IPS DF 6.9 (cell line): ENCODE measurements at regions not wholly inside any gene's neighbourhood (a gene's known extent, or its start where the extent isn't known, plus 50 kb on each side); places are given as distances from the start of the nearest gene placed in this dataset.

Source experiments
- DNase-seq: peaks from one replicate; pipeline ENCODE4 v3.0.0-alpha.2; 2013; ENCODE audit warnings: low read depth, low spot score
- H3K27ac ChIP-seq: one replicate; pipeline ENCODE4 v1.5.1; 2013; ENCODE audit warnings: low read length, control low read depth
- H3K27me3 ChIP-seq: 2 replicates; pipeline ENCODE4 v1.6.1; 2013; ENCODE audit warnings: mild to moderate bottlenecking, low read length; ENCODE audit not compliant: control insufficient read depth, insufficient read depth
- H3K36me3 ChIP-seq: 2 replicates; pipeline ENCODE4 v1.6.1; 2013; ENCODE audit warnings: low read length; ENCODE audit not compliant: control insufficient read depth, insufficient read depth
- H3K4me1 ChIP-seq: 2 replicates; pipeline ENCODE4 v1.6.1; 2013; ENCODE audit warnings: low read length; ENCODE audit not compliant: control insufficient read depth, insufficient read depth
- H3K4me3 ChIP-seq: 2 replicates; pipeline ENCODE4 v1.5.1; 2013; ENCODE audit warnings: mild to moderate bottlenecking, low read length
- H3K9me3 ChIP-seq: 2 replicates; pipeline ENCODE4 v1.6.1; 2013; ENCODE audit warnings: low read length, inconsistent platforms; ENCODE audit not compliant: control insufficient read depth, insufficient read depth
- WGBS: extraction: QIAGEN DNeasy Blood & Tissue Kit; methylation state at CpG from one replicate; pipeline ENCODE4 v1.1.7; 2013; ENCODE audit warnings: mixed read lengths, missing lambda C conversion rate; ENCODE audit not compliant: insufficient read length, insufficient coverage; 5-methylcytosine and 5-hydroxymethylcytosine counted together

GRCh38 chr1:61004262-61005003 is 77.9 kb upstream of the NFIA start:
- no peak overlapping the region for H3K27ac ChIP-seq
- no peak for DNase-seq
- peaks cover 10% of the 10 kb centered on the region for H3K4me1 ChIP-seq
- H3K4me3 ChIP-seq: no peak overlapping the region
- no peaks in the 10 kb centered on the region for H3K27me3 ChIP-seq
- WGBS: no CpG with 5 or more reads among the region's 4 CpGs
- H3K9me3 ChIP-seq: no peaks in the 10 kb centered on the region
- H3K36me3 ChIP-seq: no peaks in the 10 kb centered on the region

DNA sequence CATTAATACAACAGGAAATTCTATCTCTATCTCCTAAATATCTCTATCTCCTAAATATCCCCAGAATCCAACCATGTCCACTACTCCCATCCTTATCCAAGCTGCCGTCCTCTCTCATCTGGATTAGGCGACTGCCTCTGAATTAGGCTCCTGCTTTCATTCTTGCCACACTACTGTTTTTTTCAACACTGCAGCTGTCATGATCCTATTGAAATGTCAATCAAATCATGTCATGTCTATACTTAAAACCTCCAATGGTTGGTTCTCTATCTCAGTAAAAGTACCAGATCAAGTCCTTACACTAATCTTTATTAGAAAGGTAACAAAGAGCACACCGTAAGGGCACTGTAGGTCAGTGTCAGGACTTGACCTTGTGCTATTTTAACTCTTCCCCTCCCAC is 82.0 kb upstream of the NFIA start:
- no peak for DNase-seq
- no peaks in the 10 kb centered on the region for H3K9me3 ChIP-seq
- peaks cover 5% of the 10 kb centered on the region for H3K4me1 ChIP-seq
- no peaks in the 10 kb centered on the region for H3K36me3 ChIP-seq
- no CpG with 5 or more reads among the region's 3 CpGs for WGBS
- no peak overlapping the region for H3K4me3 ChIP-seq
- H3K27me3 ChIP-seq: no peaks in the 10 kb centered on the region
- no peak overlapping the region for H3K27ac ChIP-seq

- H3K36me3 ChIP-seq: no peaks in the 10 kb centered on the region
- H3K4me3 ChIP-seq: no peak overlapping the region
- no peaks in the 10 kb centered on the region for H3K27me3 ChIP-seq
- WGBS: no CpG with 5 or more reads among the region's 5 CpGs
- H3K4me1 ChIP-seq: no peaks in the 10 kb centered on the region
- DNase-seq: no peak
- H3K27ac ChIP-seq: no peak overlapping the region
- H3K9me3 ChIP-seq: no peaks in the 10 kb centered on the region
These were observed 83.6 kb upstream of the NFIA start for GRCh38 chr1:60998786-60999185.

- no peak for DNase-seq
- H3K4me1 ChIP-seq: no peaks in the 10 kb centered on the region
- no peaks in the 10 kb centered on the region for H3K36me3 ChIP-seq
- H3K4me3 ChIP-seq: no peak overlapping the region
- no peaks in the 10 kb centered on the region for H3K27me3 ChIP-seq
- no peaks in the 10 kb centered on the region for H3K9me3 ChIP-seq
- H3K27ac ChIP-seq: no peak overlapping the region
These were observed 87.4 kb upstream of the NFIA start for GRCh38 chr1:60994828-60995492.

- WGBS: no CpG with 5 or more reads among the region's 3 CpGs
- Histone ChIP-seq H3K4me3 (no peak overlapping the region), H3K9me3 (no peaks in the 10 kb centered on the region), H3K36me3 (no peaks in the 10 kb centered on the region), H3K27me3 (no peaks in the 10 kb centered on the region), H3K27ac (no peak overlapping the region), H3K4me1 (no peaks in the 10 kb centered on the region)
- no peak for DNase-seq
These were observed 88.0 kb upstream of the NFIA start for GRCh38 chr1:60994369-60994768.

- Histone ChIP-seq H3K27ac (no peak overlapping the region), H3K9me3 (no peaks in the 10 kb centered on the region), H3K4me3 (no peak overlapping the region), H3K4me1 (no peaks in the 10 kb centered on the region), H3K36me3 (no peaks in the 10 kb centered on the region), H3K27me3 (no peaks in the 10 kb centered on the region)
- no peak for DNase-seq
- no CpG with 5 or more reads among the region's 1 CpG for WGBS
These were observed 90.2 kb upstream of the NFIA start for GRCh38 chr1:60992165-60992564.

DNA sequence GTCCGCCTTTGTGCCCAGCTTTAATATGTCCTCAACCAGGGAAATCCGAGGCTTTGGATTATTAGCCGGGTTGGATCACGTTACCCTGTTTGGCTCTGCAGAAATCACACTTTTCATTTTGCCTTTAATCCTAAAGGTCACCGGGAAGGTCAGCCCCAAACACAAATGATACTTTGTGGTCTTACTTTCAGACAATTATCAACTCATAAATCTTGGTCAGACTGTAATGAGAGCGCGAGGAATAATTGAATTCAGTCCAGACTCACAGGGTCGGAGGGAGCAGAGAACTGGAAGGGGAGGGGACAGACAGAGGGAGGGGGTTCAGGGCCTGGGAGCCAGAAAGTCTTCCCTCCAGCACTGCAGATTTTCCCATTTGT is 91.7 kb upstream of the NFIA start:
- no CpG with 5 or more reads among the region's 8 CpGs for WGBS
- Histone ChIP-seq H3K9me3 (no peaks in the 10 kb centered on the region), H3K27ac (no peak overlapping the region), H3K36me3 (no peaks in the 10 kb centered on the region), H3K27me3 (no peaks in the 10 kb centered on the region), H3K4me3 (no peak overlapping the region), H3K4me1 (no peaks in the 10 kb centered on the region)
- no peak for DNase-seq

DNA sequence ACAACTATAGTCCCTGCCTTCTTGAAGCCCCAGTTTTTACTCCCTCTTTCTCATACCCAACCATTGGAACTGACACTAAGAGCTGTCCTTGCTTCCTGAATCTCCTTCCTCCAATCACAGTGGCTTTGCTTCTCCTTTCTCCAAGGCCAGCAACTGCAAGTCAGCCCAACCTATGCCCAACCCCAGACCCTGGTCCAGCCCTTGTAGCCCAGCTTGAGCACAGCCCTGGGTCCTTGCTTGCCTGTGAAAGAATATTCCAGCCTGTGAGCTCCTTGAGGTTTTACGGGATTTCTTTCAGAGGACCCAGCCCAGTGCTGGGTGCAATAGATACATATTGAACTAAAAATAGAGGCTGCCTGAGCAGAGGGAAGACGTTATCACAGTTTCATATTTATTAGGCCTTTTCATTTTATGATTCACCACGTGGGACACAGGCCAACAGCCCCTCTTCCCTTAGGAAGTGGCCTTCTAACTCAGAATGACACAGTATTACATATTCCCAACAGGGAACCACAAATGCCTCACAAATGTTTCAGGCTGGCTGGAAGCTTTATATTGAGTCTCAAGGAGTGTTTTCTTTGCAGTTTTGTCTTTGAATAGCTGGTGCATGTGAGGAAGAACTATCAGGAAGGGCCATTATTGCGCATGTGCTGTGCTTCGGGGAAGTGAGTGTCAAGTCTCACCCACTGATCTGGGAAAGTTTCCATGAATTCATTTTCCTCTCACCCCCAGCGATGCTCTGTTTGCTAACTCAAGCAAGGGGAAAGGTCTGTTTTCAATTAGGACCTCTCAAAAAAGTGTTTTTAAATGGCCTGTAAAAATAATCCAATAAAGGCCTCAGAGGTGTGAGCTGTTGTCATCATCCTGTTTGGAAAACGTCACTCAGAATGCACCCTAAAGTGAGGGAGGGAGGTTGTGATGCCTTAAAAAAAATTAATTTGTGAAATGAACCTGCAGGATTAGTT is 92.3 kb upstream of the NFIA start:
- Histone ChIP-seq H3K9me3 (no peaks in the 10 kb centered on the region), H3K27ac (no peak overlapping the region), H3K4me1 (no peaks in the 10 kb centered on the region), H3K4me3 (no peak overlapping the region), H3K27me3 (no peaks in the 10 kb centered on the region), H3K36me3 (no peaks in the 10 kb centered on the region)
- no CpG with 5 or more reads among the region's 7 CpGs for WGBS
- DNase-seq: no peak

GRCh38 chr1:60988891-60989290 is 93.5 kb upstream of the NFIA start:
- DNase-seq: no peak
- Histone ChIP-seq H3K4me1 (no peaks in the 10 kb centered on the region), H3K9me3 (no peaks in the 10 kb centered on the region), H3K27me3 (no peaks in the 10 kb centered on the region), H3K4me3 (no peak overlapping the region), H3K27ac (no peak overlapping the region), H3K36me3 (no peaks in the 10 kb centered on the region)
- no CpG with 5 or more reads among the region's 2 CpGs for WGBS

GRCh38 chr1:60987904-60988303 is 94.5 kb upstream of the NFIA start:
- no peaks in the 10 kb centered on the region for H3K36me3 ChIP-seq
- no peak for DNase-seq
- H3K9me3 ChIP-seq: no peaks in the 10 kb centered on the region
- WGBS: no CpG with 5 or more reads among the region's 3 CpGs
- H3K4me3 ChIP-seq: no peak overlapping the region
- no peak overlapping the region for H3K27ac ChIP-seq
- H3K4me1 ChIP-seq: no peaks in the 10 kb centered on the region
- H3K27me3 ChIP-seq: no peaks in the 10 kb centered on the region
